Natural killer cell (primary cell): ENCODE measurements at regions not wholly inside any gene's neighbourhood (a gene's known extent, or its start where the extent isn't known, plus 50 kb on each side); places are given as distances from the start of the nearest gene placed in this dataset.
"Not testable (repeated sequence)": the region's sequence is repeated elsewhere in the genome, so short reads cannot be mapped to it uniquely, and the experiment has no call there.

Experiments
- ATAC-seq, 3 donors: fragments of 150-1000 bp in 2 of 3; fragments of 200-7000 bp in 1 of 3; cut with Tn5 transposase; 1 replicate in 1 of 3; 2 replicates in 2 of 3; pipeline ENCODE4 v1.10.0; 2021; ENCODE audit warnings: mild to moderate bottlenecking in 2 of 3, moderate library complexity in 2 of 3
- DNase-seq, 2 donors: peaks; one replicate each; pipeline versions ENCODE4 v3.0.0 to v3.0.0-alpha.2; 2013 to 2021; ENCODE audit warnings: mixed read lengths in 1 of 2
- H3K27ac ChIP-seq: one replicate; pipeline ENCODE4 v1.5.1; 2013; ENCODE audit warnings: mild to moderate bottlenecking, low read length
- H3K27me3 ChIP-seq: one replicate; pipeline ENCODE4 v1.6.1; 2013; ENCODE audit warnings: low read length; ENCODE audit not compliant: control insufficient read depth, insufficient read depth
- H3K36me3 ChIP-seq: one replicate; pipeline ENCODE4 v1.6.1; 2013; ENCODE audit warnings: low read length; ENCODE audit not compliant: control insufficient read depth, insufficient read depth
- H3K4me1 ChIP-seq: one replicate; pipeline ENCODE4 v1.6.1; 2013; ENCODE audit warnings: low read length; ENCODE audit not compliant: control insufficient read depth, insufficient read depth
- H3K4me3 ChIP-seq: one replicate; pipeline ENCODE4 v1.5.1; 2013; ENCODE audit warnings: low read length
- H3K9me3 ChIP-seq: one replicate; pipeline ENCODE4 v1.6.1; 2013; ENCODE audit warnings: low read length; ENCODE audit not compliant: control insufficient read depth, insufficient read depth
- H3K27ac Mint-ChIP-seq, 2 donors: one replicate each; pipeline ENCODE4 v1.8.0; 2022; ENCODE audit warnings: mild to moderate bottlenecking in 2 of 2, mixed read lengths in 2 of 2, moderate library complexity in 1 of 2
- H3K27me3 Mint-ChIP-seq, 2 donors: one replicate each; pipeline ENCODE4 v1.8.0; 2022; ENCODE audit warnings: low read depth in 2 of 2, mixed read lengths in 2 of 2
- H3K36me3 Mint-ChIP-seq: one replicate; pipeline ENCODE4 v1.8.0; 2022; ENCODE audit warnings: mixed read lengths
- H3K4me1 Mint-ChIP-seq, 2 donors: one replicate each; pipeline ENCODE4 v1.8.0; 2022; ENCODE audit warnings: mixed read lengths in 2 of 2
- H3K4me3 Mint-ChIP-seq: one replicate; pipeline ENCODE4 v1.8.0; 2022; ENCODE audit warnings: mild to moderate bottlenecking, moderate library complexity, mixed read lengths
- H3K9me3 Mint-ChIP-seq, 2 donors: one replicate each; pipeline ENCODE4 v1.8.0; 2022; ENCODE audit warnings: mixed read lengths in 2 of 2
- WGBS: methylation state at CpG from one replicate; pipeline ENCODE4 v1.1.7; 2013; ENCODE audit warnings: missing lambda C conversion rate; ENCODE audit not compliant: insufficient coverage; 5-methylcytosine and 5-hydroxymethylcytosine counted together
- intact Hi-C: fragments of 100-400 bp; cut with micrococcal nuclease; formaldehyde crosslinking; loops from one replicate; pipeline ENCODE4 v1.14.2; 2022
- TF ChIP-seq, protein P1 (sequence below): fragments of 200-600 bp; IDR thresholded peaks from one replicate; pipeline ENCODE4 v1.8.0; 2022; ENCODE audit warnings: antibody characterized with exemption

DNA sequence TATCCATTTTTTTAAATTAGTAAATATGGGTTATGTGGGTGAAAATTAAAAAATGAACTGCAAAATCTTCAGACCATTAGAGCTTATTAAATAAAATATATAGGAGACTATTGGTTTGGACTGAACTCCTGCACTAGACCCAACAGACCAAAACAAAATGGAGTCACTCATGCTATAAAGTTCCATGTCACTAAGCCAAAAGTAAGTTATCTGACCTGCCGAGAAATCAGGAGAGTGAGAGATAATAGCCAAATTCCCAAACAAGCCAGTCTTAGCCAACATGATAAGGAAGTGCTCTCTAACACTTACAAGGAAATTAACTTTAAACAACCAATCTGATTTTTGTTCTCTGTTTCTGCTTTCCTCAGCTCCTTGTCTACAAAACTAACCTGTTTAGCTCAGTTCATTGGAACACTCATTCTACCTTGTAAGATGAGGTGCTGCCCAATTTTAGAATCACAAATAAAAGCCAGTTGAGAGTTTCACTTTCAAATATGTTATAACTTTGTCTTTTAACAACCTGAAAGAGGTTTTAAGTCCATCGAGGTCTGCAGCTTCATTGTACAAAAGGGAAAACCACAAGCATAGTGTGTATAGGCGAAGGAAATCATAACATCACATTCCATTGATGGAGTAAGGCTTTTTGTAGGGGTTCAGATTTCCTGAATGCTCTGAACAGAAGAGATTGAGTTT lies 220.5 kb downstream of the TENT5A start:
- DNase-seq (no peak), ATAC-seq (no peak)
- Mint-ChIP-seq H3K27me3 (no peaks in the 10 kb centered on the region), H3K36me3 (no peaks in the 10 kb centered on the region), H3K9me3 (peaks cover 13 to 14% of the 10 kb centered on the region in 2 donors), H3K4me1 (no peaks in the 10 kb centered on the region), H3K4me3 (no peak overlapping the region), H3K27ac (no peak overlapping the region)
- intact Hi-C loops, result no loop called here
- Histone ChIP-seq H3K36me3 (no peaks in the 10 kb centered on the region), H3K27ac (no peak overlapping the region), H3K4me3 (no peak overlapping the region), H3K9me3 (no peaks in the 10 kb centered on the region), H3K27me3 (no peaks in the 10 kb centered on the region), H3K4me1 (no peaks in the 10 kb centered on the region)
- WGBS, result 50% methylated on average over 2 of the region's 3 CpGs
- TF ChIP-seq, protein P1, sequence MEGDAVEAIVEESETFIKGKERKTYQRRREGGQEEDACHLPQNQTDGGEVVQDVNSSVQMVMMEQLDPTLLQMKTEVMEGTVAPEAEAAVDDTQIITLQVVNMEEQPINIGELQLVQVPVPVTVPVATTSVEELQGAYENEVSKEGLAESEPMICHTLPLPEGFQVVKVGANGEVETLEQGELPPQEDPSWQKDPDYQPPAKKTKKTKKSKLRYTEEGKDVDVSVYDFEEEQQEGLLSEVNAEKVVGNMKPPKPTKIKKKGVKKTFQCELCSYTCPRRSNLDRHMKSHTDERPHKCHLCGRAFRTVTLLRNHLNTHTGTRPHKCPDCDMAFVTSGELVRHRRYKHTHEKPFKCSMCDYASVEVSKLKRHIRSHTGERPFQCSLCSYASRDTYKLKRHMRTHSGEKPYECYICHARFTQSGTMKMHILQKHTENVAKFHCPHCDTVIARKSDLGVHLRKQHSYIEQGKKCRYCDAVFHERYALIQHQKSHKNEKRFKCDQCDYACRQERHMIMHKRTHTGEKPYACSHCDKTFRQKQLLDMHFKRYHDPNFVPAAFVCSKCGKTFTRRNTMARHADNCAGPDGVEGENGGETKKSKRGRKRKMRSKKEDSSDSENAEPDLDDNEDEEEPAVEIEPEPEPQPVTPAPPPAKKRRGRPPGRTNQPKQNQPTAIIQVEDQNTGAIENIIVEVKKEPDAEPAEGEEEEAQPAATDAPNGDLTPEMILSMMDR, result no peak

DNA sequence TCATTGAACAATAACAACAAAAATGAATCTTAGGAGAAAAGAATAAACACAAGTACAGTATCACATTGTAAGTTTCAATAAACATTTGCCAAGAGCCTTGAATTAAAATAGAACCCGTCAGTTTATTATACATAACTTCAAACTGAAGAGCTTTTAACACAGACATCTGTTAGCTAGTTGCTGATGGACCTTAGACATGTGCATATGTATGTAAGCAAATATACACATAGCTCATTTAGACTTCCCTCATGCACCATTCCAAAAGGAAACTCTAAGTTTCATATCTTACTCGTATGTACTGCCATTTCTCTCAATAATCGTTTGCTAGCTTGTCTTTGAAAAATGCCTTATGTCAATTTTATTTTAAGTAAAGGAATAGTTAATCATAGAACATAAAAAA lies 235.0 kb downstream of the TENT5A start:
- Mint-ChIP-seq H3K4me1 (no peaks in the 10 kb centered on the region), H3K4me3 (no peak overlapping the region), H3K9me3 (peaks cover 14 to 19% of the 10 kb centered on the region in 2 donors), H3K27ac (no peak overlapping the region), H3K36me3 (no peaks in the 10 kb centered on the region), H3K27me3 (no peaks in the 10 kb centered on the region)
- no peak overlapping the region for H3K4me3 ChIP-seq
- no peak for DNase-seq
- TF ChIP-seq, protein P1, result no peak
- ATAC-seq, result no peak
- no peaks in the 10 kb centered on the region for H3K27me3 ChIP-seq
- WGBS, result 67% methylated on average over 1 of the region's 3 CpGs
- H3K36me3 ChIP-seq, result no peaks in the 10 kb centered on the region
- no peaks in the 10 kb centered on the region for H3K9me3 ChIP-seq
- intact Hi-C loops, result no loop called here
- no peak overlapping the region for H3K27ac ChIP-seq
- H3K4me1 ChIP-seq, result no peaks in the 10 kb centered on the region

DNA sequence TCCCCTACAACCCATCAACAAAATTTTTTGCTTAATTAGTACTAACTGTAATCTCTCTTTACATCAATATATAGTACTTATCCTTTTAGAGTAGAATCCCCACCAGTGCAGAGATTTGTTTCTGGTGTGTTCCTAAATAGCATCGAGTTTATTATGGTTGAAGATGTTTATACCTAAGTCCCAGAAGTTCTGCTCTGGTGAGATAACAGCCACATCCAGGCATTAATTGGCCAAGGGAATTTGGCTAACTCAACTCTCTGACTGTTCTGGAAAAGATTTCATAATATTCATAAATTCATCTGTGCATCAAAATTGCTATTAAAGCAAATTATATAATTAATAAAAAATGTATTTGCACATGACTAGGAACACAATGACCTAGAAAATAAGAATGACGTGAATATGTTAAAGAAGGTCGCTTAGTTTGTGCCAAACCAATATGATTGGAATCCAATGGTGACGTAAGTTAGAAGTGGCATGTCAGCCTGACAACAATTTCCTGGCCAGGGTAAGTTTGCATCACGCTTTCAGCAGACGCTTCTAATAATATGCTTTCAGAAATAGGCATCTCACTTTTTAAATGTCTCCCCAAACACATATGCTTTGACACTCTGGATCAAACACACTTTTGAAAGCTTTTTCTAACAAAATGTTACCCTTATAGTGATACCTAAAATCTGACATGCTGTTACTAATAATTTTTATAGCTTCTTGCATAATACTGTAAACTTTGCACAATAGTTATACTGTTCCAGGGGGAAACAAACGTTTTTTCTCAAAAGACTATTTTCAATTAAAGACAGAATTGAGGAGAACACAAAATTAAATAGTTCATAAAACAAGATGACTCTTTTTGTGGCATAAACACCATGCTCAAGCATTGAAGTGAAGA lies 236.7 kb downstream of the TENT5A start:
- ATAC-seq (no peak), DNase-seq (no peak)
- WGBS, result 86% methylated on average over 6 of the region's 7 CpGs

DNA sequence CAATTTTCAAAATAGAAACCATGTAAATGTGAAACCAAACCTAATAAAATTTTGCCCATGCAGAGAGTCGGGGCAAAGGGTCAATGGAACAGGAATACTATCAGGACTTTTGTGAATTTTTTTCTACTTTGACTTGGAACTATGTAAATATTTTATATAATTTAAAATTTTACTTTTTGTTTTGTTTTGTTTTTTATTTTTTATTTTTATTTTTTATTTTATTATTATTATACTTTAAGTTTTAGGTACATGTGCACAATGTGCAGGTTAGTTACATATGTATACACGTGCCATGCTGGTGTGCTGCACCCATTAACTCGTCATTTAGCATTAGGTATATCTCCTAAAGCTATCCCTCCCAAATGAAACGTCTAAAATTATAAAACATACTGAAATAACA lies 238.3 kb downstream of the TENT5A start:
- H3K4me3 ChIP-seq, H3K4me1 Mint-ChIP-seq, H3K27ac Mint-ChIP-seq, intact Hi-C loops, H3K4me3 Mint-ChIP-seq, H3K36me3 ChIP-seq, H3K27me3 Mint-ChIP-seq, H3K36me3 Mint-ChIP-seq, DNase-seq, H3K4me1 ChIP-seq, H3K9me3 ChIP-seq, H3K27me3 ChIP-seq, ATAC-seq, H3K27ac ChIP-seq: not testable (repeated sequence)
- peaks cover 11 to 18% of the 10 kb centered on the region in 2 donors for H3K9me3 Mint-ChIP-seq
- WGBS, result 55% methylated on average over 3 of the region's 4 CpGs

More for the DNA sequence above, 236.7 kb downstream of the TENT5A start:
- intact Hi-C loops, result no loop called here
- TF ChIP-seq, protein P1, result no peak
- H3K36me3 ChIP-seq, result no peaks in the 10 kb centered on the region
- H3K4me1 ChIP-seq, result no peaks in the 10 kb centered on the region
- no peak overlapping the region for H3K4me3 ChIP-seq
- H3K9me3 ChIP-seq, result no peaks in the 10 kb centered on the region
- H3K27me3 ChIP-seq, result no peaks in the 10 kb centered on the region
- Mint-ChIP-seq H3K27ac (no peak overlapping the region), H3K36me3 (no peaks in the 10 kb centered on the region), H3K27me3 (no peaks in the 10 kb centered on the region), H3K9me3 (peaks cover 14 to 19% of the 10 kb centered on the region in 2 donors), H3K4me1 (no peaks in the 10 kb centered on the region), H3K4me3 (no peak overlapping the region)
- H3K27ac ChIP-seq, result no peak overlapping the region
